Activated CD4-positive, alpha-beta T cell treated with anti-CD3 and anti-CD28 coated beads, Interleukin-2, amount 50 U/mL, for 1 hour (primary cell): ENCODE measurements at regions not wholly inside any gene's neighbourhood (a gene's known extent, or its start where the extent isn't known, plus 50 kb on each side); places are given as distances from the start of the nearest gene placed in this dataset.
"Not testable (repeated sequence)": the region's sequence is repeated elsewhere in the genome, so short reads cannot be mapped to it uniquely, and the experiment has no call there.

Experiments
- DNase-seq: peaks from one replicate; pipeline ENCODE4 v3.0.0-alpha.2; 2020

- no peak for DNase-seq
Observed at GRCh38 chr7:1300636-1301035, 68.0 kb downstream of the UNCX start.

GRCh38 chr7:1301054-1301881 lies 68.6 kb downstream of the UNCX start:
- DNase-seq: no peak

- DNase-seq: no peak
Observed at GRCh38 chr7:1301882-1302251, 69.2 kb downstream of the UNCX start.

- no peak for DNase-seq
Observed at GRCh38 chr7:1302936-1303335, 70.3 kb downstream of the UNCX start.

- not testable (repeated sequence) for DNase-seq
Observed at GRCh38 chr7:1304011-1304410, 71.3 kb downstream of the UNCX start.

GRCh38 chr7:1305873-1306272 lies 73.2 kb downstream of the UNCX start:
- no peak for DNase-seq

GRCh38 chr7:1307828-1308227 lies 75.2 kb downstream of the UNCX start:
- DNase-seq: no peak

- no peak for DNase-seq
Observed at GRCh38 chr7:1309290-1309689, 76.6 kb downstream of the UNCX start.

- no peak for DNase-seq
Observed at GRCh38 chr7:1309996-1310395, 77.3 kb downstream of the UNCX start.

- no peak for DNase-seq
Observed at GRCh38 chr7:1310936-1311335, 78.3 kb downstream of the UNCX start.

GRCh38 chr7:1311406-1312135 lies 78.9 kb downstream of the UNCX start:
- DNase-seq: no peak

- DNase-seq: no peak
Observed at GRCh38 chr7:1312136-1313070, 79.7 kb downstream of the UNCX start.

- no peak for DNase-seq
Observed at GRCh38 chr7:1313613-1314012, 80.9 kb downstream of the UNCX start.

GRCh38 chr7:1314021-1314907 lies 81.6 kb downstream of the UNCX start:
- no peak for DNase-seq

GRCh38 chr7:1314908-1315450 lies 82.3 kb downstream of the UNCX start:
- DNase-seq: no peak

- DNase-seq: no peak
Observed at GRCh38 chr7:1316086-1316485, 83.4 kb downstream of the UNCX start.

GRCh38 chr7:1317646-1318045 lies 85.0 kb downstream of the UNCX start:
- DNase-seq: no peak

GRCh38 chr7:1318051-1318450 lies 85.4 kb downstream of the UNCX start:
- no peak for DNase-seq

GRCh38 chr7:1318661-1319060 lies 86.0 kb downstream of the UNCX start:
- DNase-seq: no peak

- no peak for DNase-seq
Observed at GRCh38 chr7:1320616-1321240, 88.1 kb downstream of the UNCX start.
